SW 1271 (cell line): ENCODE measurements at regions not wholly inside any gene's neighbourhood (a gene's known extent, or its start where the extent isn't known, plus 50 kb on each side); places are given as distances from the start of the nearest gene placed in this dataset.

Source experiments
- DNase-seq, 2 experiments: peaks; one replicate each; lab custom pipeline; 2025; lab: John Stamatoyannopoulos, UW

- no peak for DNase-seq
These were observed 410.3 kb upstream of the RASGEF1B start for GRCh38 chr4:81881855-81882621.

DNA sequence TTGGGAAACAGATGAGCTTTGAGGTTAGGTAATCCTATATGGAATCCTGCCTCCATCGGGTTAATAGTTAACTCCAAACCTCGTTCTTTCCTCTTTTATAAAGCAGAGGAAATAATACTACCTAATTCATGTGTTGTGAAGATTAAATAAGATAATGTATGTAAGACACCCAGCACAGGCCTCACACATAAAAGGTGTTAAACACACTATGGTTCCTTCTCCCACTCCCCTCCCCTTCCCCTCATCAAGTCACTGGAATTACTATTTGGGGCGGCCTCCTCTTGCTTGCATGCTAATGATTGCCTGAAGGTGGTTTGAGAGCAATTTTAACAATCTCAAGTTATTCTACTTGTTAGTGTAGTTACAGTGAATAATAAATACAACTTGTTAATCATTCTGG lies 404.4 kb upstream of the RASGEF1B start:
- no peak for DNase-seq

DNA sequence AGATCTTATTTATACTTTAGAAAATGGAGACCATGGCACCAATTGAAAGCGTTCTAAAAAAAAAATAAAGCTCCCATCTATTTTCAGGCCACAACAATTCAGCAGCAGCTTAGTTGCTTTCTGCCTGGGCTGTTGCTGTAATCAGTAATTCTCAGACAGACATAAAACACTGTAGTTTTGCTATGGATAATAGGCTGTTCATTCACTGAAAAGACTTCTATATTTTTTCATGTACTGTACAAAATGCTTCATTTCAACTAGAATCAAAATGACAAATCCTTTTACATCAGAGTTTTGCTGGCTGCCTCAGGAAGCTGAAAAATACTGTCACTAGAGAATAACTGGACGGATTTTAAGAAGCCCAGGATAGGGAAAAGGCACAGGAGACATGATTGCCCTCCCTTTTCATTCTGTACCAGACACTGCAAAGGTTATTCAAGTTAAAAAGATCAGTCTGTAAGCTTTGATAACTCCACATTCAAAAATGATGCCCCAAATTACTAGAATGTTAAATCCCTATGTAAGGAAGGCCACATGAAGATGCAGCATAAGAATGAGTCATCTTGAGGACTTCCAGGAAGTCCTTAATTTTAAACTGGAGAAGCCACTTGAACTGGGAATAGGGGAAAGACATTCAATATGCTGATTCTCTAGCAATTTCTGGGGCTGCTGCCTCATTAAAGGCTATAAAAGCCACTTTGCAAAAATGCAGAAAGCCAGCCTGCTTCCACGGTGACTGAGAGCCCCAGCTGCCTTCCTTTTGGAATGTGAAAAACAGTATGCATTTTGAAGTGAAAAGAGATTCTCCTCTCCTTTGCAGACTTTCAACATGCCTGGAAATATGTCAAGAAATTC lies 403.2 kb upstream of the RASGEF1B start:
- no peak for DNase-seq

DNA sequence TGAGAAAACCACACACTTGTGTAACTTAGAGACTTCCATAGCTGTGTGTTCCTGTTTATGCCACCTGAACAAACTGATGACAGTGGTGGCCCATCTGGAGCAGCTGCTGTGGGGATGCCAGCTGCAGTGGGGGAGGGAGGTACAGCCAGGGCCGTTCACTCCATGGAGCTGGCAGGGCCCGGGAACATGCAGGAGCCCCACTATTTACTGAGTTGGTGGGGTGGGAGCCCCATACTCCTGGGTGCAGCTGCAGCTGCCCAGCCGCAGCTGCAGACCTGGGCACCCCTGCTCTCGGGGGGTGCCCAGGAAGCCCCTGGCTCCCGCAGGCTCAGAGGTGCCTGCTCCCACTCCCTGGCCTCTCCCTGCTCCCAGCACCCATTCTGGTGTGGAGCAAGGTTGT lies 398.6 kb upstream of the RASGEF1B start:
- no peak for DNase-seq

DNA sequence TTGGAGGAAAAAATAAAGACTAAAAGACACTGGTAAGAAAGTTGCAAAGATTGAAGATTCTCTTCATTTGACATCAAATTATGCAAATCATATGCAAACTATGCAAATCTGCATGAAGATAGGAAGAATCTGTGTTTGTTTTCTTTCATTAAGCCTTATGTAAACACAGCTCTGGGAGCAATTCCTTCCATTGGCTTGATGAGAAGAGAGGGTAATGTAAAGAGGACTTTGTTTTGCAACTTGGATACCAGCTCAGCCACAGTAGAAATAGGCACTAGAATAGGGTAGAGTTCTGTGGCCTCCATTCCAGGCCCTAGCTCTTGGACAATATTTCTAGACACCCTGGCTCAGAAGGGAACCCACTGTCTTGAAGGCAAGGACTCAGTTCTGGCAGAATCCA lies 388.4 kb upstream of the RASGEF1B start:
- no peak for DNase-seq

DNA sequence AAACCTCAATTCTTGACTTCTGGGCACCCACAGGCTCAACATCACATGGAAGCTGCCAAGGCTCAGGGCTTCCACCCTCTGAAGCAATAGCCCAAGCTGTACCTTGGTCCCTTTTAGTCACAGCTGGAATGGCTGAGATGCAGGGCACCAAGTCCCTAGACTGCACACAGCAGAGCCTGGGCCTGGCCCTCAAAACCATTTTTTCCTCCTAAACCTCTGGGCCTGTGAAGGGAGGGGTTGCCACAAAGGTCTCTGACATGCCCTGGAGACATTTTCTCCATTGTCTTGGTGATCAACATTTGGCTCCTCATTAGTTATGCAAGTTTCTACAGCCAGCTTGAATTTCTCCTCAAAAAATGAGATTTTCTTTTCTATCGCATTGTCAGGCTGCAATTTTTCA lies 382.7 kb upstream of the RASGEF1B start:
- no peak for DNase-seq

DNA sequence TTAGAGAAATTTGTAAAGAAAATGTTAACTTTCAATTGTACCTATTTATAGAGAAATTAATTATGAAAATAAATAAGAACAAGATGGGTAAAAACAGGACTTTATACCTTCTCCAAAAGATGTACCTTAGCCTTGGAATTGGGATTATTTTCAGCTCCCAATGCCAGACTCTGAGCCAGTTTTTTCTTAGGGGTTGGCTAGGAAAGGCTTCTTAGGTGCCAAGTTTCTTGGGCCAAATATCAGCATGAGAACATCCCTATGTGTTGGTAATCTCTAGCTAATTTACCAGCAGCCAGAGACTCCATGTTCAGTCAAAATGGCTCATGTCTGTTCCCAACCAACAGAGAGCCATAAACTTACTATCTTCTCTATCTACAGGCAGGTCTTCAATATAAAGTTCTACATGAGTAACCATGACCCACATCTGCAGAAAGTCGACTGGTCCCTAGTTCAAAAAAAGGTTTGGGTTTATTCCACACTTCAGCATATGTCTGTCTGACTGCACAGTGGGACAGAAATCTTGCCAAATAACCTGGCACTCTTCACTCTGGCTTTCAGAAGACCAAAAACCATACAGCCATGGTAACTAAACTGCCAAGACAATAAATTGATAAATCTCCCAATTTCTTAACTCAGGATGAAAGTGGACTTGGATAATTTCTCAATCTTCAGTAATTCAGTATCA lies 380.5 kb upstream of the RASGEF1B start:
- DNase-seq = no peak

DNA sequence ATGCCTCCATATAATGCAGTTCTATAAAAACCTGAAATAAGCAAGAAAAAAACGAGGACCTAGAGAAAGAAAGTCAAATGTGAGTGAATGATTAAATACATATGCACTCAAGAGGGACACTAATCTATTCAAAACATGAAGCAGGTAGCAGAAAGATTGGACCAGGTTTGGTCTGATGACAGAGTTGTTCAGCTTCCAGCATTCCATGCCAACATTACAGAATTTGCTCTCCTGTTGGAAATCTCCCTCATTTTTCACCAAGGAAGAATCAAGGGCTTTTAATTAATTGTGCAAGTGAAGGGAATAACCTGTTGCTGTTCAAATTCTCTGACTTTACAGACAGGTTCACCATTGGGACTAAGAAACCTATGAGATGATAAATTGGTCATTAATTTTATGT lies 379.0 kb upstream of the RASGEF1B start:
- no peak for DNase-seq

DNA sequence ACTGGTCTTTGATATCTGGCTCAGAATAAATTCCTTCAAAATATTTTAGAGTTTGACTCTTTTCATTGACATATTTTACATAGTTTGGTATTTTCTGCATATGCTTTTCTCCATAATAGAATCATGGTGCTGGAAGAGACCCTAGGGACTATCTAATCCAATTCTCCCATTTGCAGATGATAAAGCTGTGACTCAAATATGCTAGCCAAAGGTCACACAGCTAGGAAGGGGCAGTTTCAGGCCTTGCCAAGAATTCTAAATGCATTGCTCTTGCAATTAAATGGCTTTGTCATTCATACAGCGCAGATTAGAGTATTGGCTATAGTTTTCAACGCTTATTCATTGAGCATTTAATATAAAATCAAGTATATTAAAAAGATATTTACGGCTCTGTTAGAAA lies 374.1 kb upstream of the RASGEF1B start:
- no peak for DNase-seq

- no peak for DNase-seq
These were observed 373.6 kb upstream of the RASGEF1B start for GRCh38 chr4:81845273-81845672.

GRCh38 chr4:81844717-81845116 lies 373.0 kb upstream of the RASGEF1B start:
- DNase-seq = peak in 1 of 2 experiments; percentile 39

DNA sequence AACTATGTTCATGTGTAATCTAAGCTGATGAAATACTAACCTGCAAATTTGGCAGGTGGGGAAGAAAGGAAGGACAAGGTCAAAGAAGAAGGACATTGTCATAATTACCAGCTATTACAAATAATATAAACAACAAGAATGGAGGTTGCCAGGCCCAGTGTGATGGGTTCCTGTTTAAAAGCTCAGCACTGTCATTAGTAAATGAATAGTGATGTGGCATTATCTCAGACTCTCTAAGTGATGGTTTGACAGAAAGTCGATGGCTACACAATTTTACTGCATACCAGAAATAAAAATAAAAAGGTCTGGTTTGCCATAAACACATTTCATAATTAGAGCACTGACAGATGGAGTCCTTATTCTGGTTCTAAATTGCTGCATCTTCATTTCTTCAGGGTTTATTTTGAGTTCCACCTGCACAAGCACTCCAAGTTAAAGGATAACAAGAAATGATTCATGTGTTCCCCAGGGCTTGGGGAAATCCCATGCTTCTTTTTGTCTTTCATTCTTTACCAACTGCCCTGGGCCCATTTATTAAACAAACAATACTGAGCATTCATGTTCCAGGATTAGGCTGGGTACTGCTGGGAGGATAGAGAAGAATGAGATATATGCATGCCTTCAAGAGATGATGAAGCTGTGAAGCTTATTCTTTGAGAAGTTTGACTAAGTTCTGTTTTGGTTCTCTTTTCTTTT lies 367.8 kb upstream of the RASGEF1B start:
- no peak for DNase-seq

DNA sequence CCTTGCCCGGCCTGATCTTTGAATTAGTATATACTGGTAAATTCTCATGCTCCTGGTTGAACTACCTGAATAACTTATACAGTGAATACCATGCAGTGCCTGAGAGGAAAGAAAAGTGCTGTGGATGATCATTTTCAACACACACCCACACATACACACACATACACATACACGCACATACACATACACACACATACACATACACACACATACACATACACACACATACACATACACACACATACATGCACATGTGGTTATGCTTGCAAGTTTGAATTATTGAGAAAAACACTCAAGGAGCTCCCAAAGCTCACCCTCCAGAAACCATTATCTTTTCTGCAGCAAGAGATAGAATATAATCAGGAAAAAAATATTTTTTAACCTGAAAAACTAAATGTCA lies 366.9 kb upstream of the RASGEF1B start:
- no peak for DNase-seq

DNA sequence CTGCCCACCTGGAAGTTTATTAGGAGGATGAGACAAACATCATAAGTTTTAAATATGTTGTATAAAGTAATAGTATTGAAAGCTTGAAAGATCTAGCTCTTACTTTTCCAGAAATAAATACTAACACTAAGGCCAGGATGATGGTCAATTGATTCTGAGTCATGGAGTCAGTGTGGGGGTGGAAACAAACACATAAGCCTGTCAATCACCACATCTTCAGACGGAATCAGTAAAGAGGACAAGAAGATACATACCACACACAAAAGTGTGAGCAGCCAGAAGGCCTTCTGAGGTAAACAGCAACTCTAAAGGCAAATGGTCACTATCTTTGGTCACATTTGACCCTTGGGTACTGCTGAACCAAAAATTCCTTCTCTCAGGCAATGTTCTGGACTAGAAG lies 365.0 kb upstream of the RASGEF1B start:
- DNase-seq = no peak

DNA sequence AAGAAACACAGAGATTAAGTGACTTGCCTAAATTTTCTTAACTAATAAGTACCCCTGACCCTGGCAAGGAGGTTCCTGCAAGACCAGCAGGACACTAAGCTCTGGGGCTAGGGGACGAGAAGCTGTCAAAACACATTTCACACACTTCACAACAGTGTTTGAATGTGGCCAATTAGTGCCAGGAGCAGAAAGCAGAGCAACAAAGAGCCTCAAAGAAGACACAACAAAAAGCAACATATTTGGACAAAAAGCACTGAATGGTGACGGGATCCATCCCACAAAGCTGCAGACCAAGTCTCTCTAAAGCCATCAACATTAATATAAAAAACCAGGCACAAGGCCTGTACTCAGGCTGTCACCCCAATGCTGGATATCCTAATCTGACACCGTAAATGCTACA lies 361.9 kb upstream of the RASGEF1B start:
- no peak for DNase-seq

DNA sequence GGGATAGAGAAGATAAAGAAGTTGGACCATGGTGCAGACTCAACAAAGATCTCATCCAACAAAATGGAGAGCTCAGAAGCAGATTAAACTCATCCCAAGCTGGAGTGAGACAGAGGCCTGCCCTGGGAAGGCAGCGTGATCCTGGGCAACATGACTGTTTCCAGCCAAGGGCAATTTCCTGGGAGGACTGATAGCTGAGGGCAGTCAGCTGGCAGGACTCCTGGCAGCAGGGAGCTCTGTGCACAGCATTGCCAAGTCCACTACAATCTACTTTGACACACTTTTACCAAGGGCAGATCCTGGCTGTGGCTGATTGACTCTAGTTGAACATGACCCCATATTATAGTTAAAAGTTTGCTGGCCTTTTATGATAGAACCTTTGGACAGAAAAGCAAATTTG lies 357.3 kb upstream of the RASGEF1B start:
- no peak for DNase-seq

GRCh38 chr4:81827577-81828202 lies 356.0 kb upstream of the RASGEF1B start:
- no peak for DNase-seq

GRCh38 chr4:81826817-81827424 lies 355.2 kb upstream of the RASGEF1B start:
- DNase-seq = no peak

GRCh38 chr4:81826335-81826734 lies 354.6 kb upstream of the RASGEF1B start:
- DNase-seq = no peak

DNA sequence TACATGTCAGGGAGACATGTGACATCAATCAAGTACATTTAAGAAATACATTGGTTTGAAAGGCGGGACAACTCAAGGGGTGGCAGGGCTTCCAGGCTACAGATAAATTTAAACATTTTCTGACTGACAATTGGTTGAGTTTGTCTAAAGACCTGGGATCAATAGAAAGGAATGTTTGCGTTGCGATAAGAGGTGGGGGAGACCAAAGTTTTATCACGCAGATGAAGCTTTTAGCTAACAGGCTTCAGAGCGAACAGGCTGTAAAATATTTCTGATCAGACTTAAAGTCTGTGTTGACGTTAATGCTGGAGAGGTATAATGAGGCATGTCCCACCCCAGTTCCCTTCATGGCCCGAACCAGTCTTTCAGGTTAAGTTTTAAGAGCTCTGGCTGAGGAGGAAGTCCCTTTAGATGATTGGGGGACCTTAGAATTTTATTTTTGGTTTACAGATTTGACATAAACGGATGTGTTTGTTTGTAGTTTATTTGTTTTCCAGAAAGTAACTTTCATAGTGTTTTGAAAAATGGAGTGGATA lies 346.7 kb upstream of the RASGEF1B start:
- no peak for DNase-seq
